CD4-positive, alpha-beta T cell treated with Interleukin-17A for 4 hours (primary cell): ENCODE measurements at regions not wholly inside any gene's neighbourhood (a gene's known extent, or its start where the extent isn't known, plus 50 kb on each side); places are given as distances from the start of the nearest gene placed in this dataset.
"Not testable (repeated sequence)": the region's sequence is repeated elsewhere in the genome, so short reads cannot be mapped to it uniquely, and the experiment has no call there.

Source experiments
- DNase-seq: peaks from one replicate; pipeline ENCODE4 v3.0.0-alpha.2; 2020; ENCODE audit warnings: mixed read lengths

- DNase-seq: not testable (repeated sequence)
These were observed 473.3 kb downstream of the SPATA31A6 start for GRCh38 chr9:42656789-42657188.

- not testable (repeated sequence) for DNase-seq
These were observed 474.0 kb downstream of the SPATA31A6 start for GRCh38 chr9:42657496-42657895.

- DNase-seq: not testable (repeated sequence)
These were observed 513.7 kb downstream of the SPATA31A6 start for GRCh38 chr9:42697146-42697545.

- DNase-seq: not testable (repeated sequence)
These were observed 519.4 kb downstream of the SPATA31A6 start for GRCh38 chr9:42702890-42703289.

- DNase-seq: not testable (repeated sequence)
These were observed 541.7 kb downstream of the SPATA31A6 start for GRCh38 chr9:42724841-42725835.

GRCh38 chr9:42743030-42743814, 559.8 kb downstream of the SPATA31A6 start:
- peak; percentile 75 for DNase-seq

GRCh38 chr9:42757251-42757650, 573.8 kb downstream of the SPATA31A6 start:
- not testable (repeated sequence) for DNase-seq

GRCh38 chr9:42759320-42759719, 575.9 kb downstream of the SPATA31A6 start:
- not testable (repeated sequence) for DNase-seq

- not testable (repeated sequence) for DNase-seq
These were observed 598.7 kb downstream of the SPATA31A6 start for GRCh38 chr9:42782201-42782600.

- DNase-seq: not testable (repeated sequence)
These were observed 609.3 kb downstream of the SPATA31A6 start for GRCh38 chr9:42792725-42793124.

- not testable (repeated sequence) for DNase-seq
These were observed 615.1 kb downstream of the SPATA31A6 start for GRCh38 chr9:42798571-42798970.

- DNase-seq: not testable (repeated sequence)
These were observed 619.3 kb downstream of the SPATA31A6 start for GRCh38 chr9:42802716-42803115.

GRCh38 chr9:42806674-42807073, 623.2 kb downstream of the SPATA31A6 start:
- DNase-seq: not testable (repeated sequence)

- not testable (repeated sequence) for DNase-seq
These were observed 638.0 kb downstream of the SPATA31A6 start for GRCh38 chr9:42821468-42821867.

GRCh38 chr9:42848156-42848555, 664.7 kb downstream of the SPATA31A6 start:
- DNase-seq: not testable (repeated sequence)

- not testable (repeated sequence) for DNase-seq
These were observed 667.6 kb downstream of the SPATA31A6 start for GRCh38 chr9:42850896-42851693.

GRCh38 chr9:42851701-42852100, 668.2 kb downstream of the SPATA31A6 start:
- not testable (repeated sequence) for DNase-seq

GRCh38 chr9:42852133-42852930, 668.9 kb downstream of the SPATA31A6 start:
- DNase-seq: peak; percentile 28

- DNase-seq: not testable (repeated sequence)
These were observed 676.7 kb downstream of the SPATA31A6 start for GRCh38 chr9:42860133-42860532.

GRCh38 chr9:42862465-42862864, 679.0 kb downstream of the SPATA31A6 start:
- not testable (repeated sequence) for DNase-seq
